ENCODE measurements at regions not wholly inside any gene's neighbourhood (a gene's known extent, or its start where the extent isn't known, plus 50 kb on each side); places are given as distances from the start of the nearest gene placed in this dataset.

GRCh38 chr5:127170918-127171600 is 97.8 kb upstream of the C5orf63 start:
- Mint-ChIP-seq H3K27ac (no peak overlapping the region), H3K36me3 (peaks cover 14% of the 10 kb centered on the region), H3K27me3 (ENCODE audit: low read depth) (no peaks in the 10 kb centered on the region; the same call in 1 of the 2 replicates), H3K4me1 (peaks cover 6% of the 10 kb centered on the region), H3K4me3 (no peak overlapping the region), H3K9me3 (peaks cover 35% of the 10 kb centered on the region)
- ChIA-PET CTCF (no interaction called here), POLR2A (no interaction called here)
- no peak for ATAC-seq
- no peak for DNase-seq (ENCODE audit: low spot score)
- TF ChIP-seq, protein P1, sequence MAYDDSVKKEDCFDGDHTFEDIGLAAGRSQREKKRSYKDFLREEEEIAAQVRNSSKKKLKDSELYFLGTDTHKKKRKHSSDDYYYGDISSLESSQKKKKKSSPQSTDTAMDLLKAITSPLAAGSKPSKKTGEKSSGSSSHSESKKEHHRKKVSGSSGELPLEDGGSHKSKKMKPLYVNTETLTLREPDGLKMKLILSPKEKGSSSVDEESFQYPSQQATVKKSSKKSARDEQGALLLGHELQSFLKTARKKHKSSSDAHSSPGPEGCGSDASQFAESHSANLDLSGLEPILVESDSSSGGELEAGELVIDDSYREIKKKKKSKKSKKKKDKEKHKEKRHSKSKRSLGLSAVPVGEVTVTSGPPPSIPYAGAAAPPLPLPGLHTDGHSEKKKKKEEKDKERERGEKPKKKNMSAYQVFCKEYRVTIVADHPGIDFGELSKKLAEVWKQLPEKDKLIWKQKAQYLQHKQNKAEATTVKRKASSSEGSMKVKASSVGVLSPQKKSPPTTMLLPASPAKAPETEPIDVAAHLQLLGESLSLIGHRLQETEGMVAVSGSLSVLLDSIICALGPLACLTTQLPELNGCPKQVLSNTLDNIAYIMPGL (CRISPR knock-in tag; IDR thresholded peaks at IDR 0.05), result no peak
- TF ChIP-seq EMX1 (CRISPR knock-in tag; IDR thresholded peaks at IDR 0.05) (no peak), ZNF138 (CRISPR knock-in tag; conservative IDR thresholded peaks at IDR 0.05) (no peak), ZBTB21 (CRISPR knock-in tag; IDR thresholded peaks at IDR 0.05; ENCODE audit: borderline replicate concordance) (no peak), ZNF281 (CRISPR knock-in tag; IDR thresholded peaks at IDR 0.05) (no peak), ZNF425 (CRISPR knock-in tag; conservative IDR thresholded peaks at IDR 0.05) (no peak), ARID4B (CRISPR knock-in tag; IDR thresholded peaks at IDR 0.05; ENCODE audit: borderline replicate concordance) (no peak), E2F5 (CRISPR knock-in tag; IDR thresholded peaks at IDR 0.05) (no peak), FOXJ3 (CRISPR knock-in tag; IDR thresholded peaks at IDR 0.05; ENCODE audit: borderline replicate concordance) (no peak), NFE2L1 (CRISPR knock-in tag; IDR thresholded peaks at IDR 0.05) (no peak), IRF2 (CRISPR knock-in tag; IDR thresholded peaks at IDR 0.05; ENCODE audit: borderline replicate concordance, low read depth) (no peak), RELA (CRISPR knock-in tag; IDR thresholded peaks at IDR 0.05; ENCODE audit: borderline replicate concordance) (no peak), OVOL2 (CRISPR knock-in tag; IDR thresholded peaks at IDR 0.05; ENCODE audit: borderline replicate concordance) (no peak), MXD4 (CRISPR knock-in tag; IDR thresholded peaks at IDR 0.05; ENCODE audit: borderline replicate concordance) (no peak), E2F1 (CRISPR knock-in tag; IDR thresholded peaks at IDR 0.05) (no peak)
- TF ChIP-seq, protein P2, sequence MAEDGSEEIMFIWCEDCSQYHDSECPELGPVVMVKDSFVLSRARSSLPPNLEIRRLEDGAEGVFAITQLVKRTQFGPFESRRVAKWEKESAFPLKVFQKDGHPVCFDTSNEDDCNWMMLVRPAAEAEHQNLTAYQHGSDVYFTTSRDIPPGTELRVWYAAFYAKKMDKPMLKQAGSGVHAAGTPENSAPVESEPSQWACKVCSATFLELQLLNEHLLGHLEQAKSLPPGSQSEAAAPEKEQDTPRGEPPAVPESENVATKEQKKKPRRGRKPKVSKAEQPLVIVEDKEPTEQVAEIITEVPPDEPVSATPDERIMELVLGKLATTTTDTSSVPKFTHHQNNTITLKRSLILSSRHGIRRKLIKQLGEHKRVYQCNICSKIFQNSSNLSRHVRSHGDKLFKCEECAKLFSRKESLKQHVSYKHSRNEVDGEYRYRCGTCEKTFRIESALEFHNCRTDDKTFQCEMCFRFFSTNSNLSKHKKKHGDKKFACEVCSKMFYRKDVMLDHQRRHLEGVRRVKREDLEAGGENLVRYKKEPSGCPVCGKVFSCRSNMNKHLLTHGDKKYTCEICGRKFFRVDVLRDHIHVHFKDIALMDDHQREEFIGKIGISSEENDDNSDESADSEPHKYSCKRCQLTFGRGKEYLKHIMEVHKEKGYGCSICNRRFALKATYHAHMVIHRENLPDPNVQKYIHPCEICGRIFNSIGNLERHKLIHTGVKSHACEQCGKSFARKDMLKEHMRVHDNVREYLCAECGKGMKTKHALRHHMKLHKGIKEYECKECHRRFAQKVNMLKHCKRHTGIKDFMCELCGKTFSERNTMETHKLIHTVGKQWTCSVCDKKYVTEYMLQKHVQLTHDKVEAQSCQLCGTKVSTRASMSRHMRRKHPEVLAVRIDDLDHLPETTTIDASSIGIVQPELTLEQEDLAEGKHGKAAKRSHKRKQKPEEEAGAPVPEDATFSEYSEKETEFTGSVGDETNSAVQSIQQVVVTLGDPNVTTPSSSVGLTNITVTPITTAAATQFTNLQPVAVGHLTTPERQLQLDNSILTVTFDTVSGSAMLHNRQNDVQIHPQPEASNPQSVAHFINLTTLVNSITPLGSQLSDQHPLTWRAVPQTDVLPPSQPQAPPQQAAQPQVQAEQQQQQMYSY (CRISPR knock-in tag; IDR thresholded peaks at IDR 0.05), result no peak
- TF ChIP-seq, protein P3, sequence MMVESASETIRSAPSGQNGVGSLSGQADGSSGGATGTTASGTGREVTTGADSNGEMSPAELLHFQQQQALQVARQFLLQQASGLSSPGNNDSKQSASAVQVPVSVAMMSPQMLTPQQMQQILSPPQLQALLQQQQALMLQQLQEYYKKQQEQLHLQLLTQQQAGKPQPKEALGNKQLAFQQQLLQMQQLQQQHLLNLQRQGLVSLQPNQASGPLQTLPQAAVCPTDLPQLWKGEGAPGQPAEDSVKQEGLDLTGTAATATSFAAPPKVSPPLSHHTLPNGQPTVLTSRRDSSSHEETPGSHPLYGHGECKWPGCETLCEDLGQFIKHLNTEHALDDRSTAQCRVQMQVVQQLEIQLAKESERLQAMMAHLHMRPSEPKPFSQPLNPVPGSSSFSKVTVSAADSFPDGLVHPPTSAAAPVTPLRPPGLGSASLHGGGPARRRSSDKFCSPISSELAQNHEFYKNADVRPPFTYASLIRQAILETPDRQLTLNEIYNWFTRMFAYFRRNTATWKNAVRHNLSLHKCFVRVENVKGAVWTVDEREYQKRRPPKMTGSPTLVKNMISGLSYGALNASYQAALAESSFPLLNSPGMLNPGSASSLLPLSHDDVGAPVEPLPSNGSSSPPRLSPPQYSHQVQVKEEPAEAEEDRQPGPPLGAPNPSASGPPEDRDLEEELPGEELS (CRISPR knock-in tag; IDR thresholded peaks at IDR 0.05), result no peak

All from WTC11 (cell line).